ENCODE measurements at regions not wholly inside any gene's neighbourhood (a gene's known extent, or its start where the extent isn't known, plus 50 kb on each side); places are given as distances from the start of the nearest gene placed in this dataset.

DNA sequence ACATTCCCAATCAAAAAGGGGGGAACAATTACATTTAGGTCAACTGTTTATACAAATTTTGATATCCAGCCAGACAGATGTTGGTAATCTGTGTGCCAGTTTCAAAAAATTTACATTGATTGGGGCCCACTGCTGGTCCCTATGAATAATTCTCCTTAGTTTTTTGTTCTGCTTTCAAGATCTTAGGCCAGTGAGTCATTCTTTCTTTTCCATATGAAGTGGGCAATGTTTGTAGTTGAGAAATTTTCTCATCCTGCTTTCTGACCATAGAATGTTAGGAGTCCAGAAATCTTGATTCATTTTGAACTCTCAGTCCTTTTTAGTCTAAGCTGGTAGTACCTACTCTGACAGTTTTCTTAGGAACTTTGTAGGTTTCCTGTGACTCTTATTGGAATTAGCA, 244.3 kb downstream of the DIO2 start:
- no peak for TF ChIP-seq CTCF (IDR thresholded peaks at IDR 0.05; ENCODE audit: low read length)
- TF ChIP-seq EZH2 (IDR thresholded peaks at IDR 0.05; ENCODE audit: borderline replicate concordance, low read length), result no peak
